ENCODE measurements at regions not wholly inside any gene's neighbourhood (a gene's known extent, or its start where the extent isn't known, plus 50 kb on each side); places are given as distances from the start of the nearest gene placed in this dataset.

DNA sequence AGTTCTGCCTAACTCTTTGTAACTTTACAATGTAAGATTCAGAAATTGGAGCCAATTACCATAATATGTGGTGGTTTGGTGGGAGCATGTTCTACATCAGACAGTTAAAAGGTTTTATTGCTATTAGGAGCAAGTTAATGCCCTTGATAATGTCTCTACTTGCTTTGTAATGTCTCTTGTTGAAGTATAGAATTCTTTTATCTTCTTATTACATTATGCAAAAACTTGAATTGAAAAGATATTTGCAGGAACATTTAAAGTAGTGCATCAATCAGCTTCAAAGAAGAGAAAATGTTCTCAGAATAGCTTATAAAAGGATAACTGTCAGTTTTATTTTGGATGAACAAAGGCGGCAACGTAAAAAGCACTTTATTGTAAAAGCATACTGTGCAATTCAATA lies 77.8 kb downstream of the RWDD3 start:
- no peak overlapping the region for H3K4me3 ChIP-seq (ENCODE audit: low read depth, low read length)
- TF ChIP-seq, protein P1, sequence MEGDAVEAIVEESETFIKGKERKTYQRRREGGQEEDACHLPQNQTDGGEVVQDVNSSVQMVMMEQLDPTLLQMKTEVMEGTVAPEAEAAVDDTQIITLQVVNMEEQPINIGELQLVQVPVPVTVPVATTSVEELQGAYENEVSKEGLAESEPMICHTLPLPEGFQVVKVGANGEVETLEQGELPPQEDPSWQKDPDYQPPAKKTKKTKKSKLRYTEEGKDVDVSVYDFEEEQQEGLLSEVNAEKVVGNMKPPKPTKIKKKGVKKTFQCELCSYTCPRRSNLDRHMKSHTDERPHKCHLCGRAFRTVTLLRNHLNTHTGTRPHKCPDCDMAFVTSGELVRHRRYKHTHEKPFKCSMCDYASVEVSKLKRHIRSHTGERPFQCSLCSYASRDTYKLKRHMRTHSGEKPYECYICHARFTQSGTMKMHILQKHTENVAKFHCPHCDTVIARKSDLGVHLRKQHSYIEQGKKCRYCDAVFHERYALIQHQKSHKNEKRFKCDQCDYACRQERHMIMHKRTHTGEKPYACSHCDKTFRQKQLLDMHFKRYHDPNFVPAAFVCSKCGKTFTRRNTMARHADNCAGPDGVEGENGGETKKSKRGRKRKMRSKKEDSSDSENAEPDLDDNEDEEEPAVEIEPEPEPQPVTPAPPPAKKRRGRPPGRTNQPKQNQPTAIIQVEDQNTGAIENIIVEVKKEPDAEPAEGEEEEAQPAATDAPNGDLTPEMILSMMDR (IDR thresholded peaks at IDR 0.05; ENCODE audit: borderline replicate concordance, insufficient read depth, low read depth, low read length), result no peak

DNA sequence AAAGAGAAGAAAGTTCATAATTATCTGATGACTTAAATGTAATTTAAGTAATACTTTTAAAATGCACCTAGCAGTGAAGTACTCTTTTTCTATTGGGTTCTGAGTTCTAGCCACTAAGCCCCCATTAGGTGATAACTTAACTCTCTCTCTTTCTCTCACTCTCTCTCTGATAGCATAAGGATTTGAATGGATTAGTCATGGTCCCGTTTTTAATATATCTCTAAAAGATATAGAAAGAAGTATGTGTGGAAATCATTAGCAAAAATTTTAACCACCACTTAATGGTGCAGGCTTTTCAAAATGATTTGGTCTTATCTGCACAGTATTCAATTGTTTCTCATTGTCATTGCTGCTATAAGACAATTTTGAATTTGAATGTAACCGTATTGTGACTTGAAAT lies 78.2 kb downstream of the RWDD3 start:
- H3K4me3 ChIP-seq (ENCODE audit: low read depth, low read length), result no peak overlapping the region
- TF ChIP-seq, protein P1 (IDR thresholded peaks at IDR 0.05; ENCODE audit: borderline replicate concordance, insufficient read depth, low read depth, low read length), result no peak

DNA sequence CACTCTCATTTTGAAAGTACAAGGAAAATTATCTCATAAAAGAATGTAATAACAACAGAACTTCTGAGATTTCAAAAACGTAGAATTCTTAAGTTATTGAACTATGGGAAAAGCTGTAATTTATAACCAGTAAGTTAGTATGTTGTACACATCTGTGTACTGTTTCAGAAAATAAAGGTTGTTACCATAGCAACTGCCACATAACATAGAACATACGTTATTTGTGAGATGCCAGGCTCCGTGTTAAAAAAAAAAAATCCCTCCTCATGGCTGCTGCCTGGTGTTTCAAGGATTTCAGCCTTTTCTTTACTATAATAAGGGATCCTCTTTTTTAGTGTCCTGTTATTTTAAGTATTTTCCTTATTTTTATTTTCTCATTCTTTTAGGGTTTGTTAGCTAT lies 79.5 kb downstream of the RWDD3 start:
- no peak overlapping the region for H3K4me3 ChIP-seq (ENCODE audit: low read depth, low read length)
- TF ChIP-seq, protein P1 (IDR thresholded peaks at IDR 0.05; ENCODE audit: borderline replicate concordance, insufficient read depth, low read depth, low read length), result no peak

DNA sequence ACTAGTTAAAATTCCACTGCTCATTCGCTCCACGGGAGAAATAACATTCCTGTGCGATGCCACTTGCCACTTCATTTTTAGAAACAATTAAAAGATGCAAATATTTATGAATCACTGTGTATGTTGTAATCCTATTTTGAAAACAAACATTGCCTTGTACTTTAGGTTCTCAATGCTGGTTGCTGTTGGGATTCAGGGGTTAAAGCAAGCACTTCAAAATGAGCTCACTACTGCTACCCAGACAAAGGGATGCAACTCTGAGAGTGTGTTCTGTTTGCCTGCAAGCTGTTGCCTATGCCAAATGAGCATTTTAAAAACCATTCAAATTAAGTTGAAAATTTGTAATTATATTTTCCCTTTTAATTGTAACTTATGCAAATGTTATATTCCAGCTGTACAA lies 87.5 kb downstream of the RWDD3 start:
- TF ChIP-seq, protein P1 (IDR thresholded peaks at IDR 0.05; ENCODE audit: borderline replicate concordance, insufficient read depth, low read depth, low read length), result no peak
- H3K4me3 ChIP-seq (ENCODE audit: low read depth, low read length), result no peak overlapping the region

DNA sequence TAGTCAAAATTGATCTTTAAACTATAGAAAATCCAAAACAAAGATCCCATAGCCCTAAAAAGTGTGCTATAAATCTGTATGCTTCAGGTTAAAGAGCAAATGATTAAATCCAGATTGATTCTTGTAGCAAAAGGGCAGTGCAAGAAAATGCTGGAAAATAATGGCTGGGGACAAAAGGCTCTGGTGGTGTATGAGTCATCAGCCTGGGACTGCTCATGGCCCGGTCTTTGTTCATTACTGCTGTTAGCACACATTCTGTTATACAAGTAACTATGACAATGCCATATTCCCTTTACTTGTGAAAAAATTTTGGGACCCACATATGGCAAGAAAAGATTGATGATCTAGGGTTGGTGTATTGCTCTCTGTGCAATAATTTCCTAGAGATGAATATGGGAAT lies 89.1 kb downstream of the RWDD3 start:
- TF ChIP-seq, protein P1 (IDR thresholded peaks at IDR 0.05; ENCODE audit: borderline replicate concordance, insufficient read depth, low read depth, low read length), result no peak
- H3K4me3 ChIP-seq (ENCODE audit: low read depth, low read length), result no peak overlapping the region

DNA sequence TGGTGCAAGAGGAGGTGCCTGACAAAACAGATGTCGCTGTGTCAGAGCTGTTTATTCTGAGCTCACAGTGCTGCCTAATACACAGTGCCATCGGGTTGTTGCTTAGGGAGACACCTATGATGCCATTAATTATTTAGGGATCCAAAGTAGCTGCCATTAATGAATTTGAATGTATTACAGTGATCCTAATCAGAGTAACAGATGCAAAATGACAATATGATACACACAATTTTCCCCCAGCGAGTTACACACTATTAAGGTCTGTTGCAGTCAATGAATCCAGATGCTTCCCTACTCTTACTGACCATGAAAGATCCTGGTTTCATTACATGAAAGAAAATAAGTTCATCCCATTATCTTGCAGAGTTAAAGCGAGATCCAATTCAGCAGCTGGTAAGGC lies 91.3 kb downstream of the RWDD3 start:
- TF ChIP-seq, protein P1 (IDR thresholded peaks at IDR 0.05; ENCODE audit: borderline replicate concordance, insufficient read depth, low read depth, low read length), result no peak

DNA sequence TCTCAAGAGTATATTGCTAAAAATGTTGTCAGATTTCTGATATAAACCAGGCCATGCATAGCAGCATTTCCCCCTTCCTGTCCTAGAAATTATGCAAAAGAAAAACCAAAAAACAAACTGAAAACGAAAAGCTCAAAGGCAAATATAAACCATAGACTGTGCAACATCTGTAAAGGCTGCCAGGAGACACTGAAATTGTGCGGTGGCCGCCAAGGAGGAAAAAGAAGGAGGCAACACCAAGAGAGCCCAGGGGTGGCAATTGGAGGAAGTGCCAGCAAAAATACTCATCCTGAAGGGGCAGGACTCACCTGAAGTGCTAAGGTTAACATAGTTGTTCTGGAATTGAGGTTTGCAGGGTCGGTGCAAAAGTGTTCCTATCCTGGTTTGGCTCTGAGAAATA lies 92.0 kb downstream of the RWDD3 start:
- TF ChIP-seq, protein P1 (IDR thresholded peaks at IDR 0.05; ENCODE audit: borderline replicate concordance, insufficient read depth, low read depth, low read length), result no peak
- no peak overlapping the region for H3K4me3 ChIP-seq (ENCODE audit: low read depth, low read length)

More for the DNA sequence above, 91.3 kb downstream of the RWDD3 start:
- no peak overlapping the region for H3K4me3 ChIP-seq (ENCODE audit: low read depth, low read length)
